Cardiac fibroblast (primary cell): ENCODE measurements at regions not wholly inside any gene's neighbourhood (a gene's known extent, or its start where the extent isn't known, plus 50 kb on each side); places are given as distances from the start of the nearest gene placed in this dataset.

Experiments
- DNase-seq, 2 donors: peaks; one replicate each; pipeline versions ENCODE4 v3.0.0 to v3.0.0-alpha.2; 2010; ENCODE audit warnings: low read depth in 2 of 2
- H3K4me3 ChIP-seq, 2 donors: replicated peaks in 1 of 2; 1 replicate in 1 of 2; 2 replicates in 1 of 2; pipeline ENCODE4 v1.5.1; 2011; ENCODE audit warnings: low read depth in 2 of 2, low read length in 2 of 2, mild to moderate bottlenecking in 2 of 2, moderate library complexity in 1 of 2
- TF ChIP-seq, protein P1 (sequence below): IDR thresholded peaks from one replicate; pipeline ENCODE4 v1.5.1; 2011; ENCODE audit warnings: low read depth, mild to moderate bottlenecking, low read length, inconsistent platforms

DNA sequence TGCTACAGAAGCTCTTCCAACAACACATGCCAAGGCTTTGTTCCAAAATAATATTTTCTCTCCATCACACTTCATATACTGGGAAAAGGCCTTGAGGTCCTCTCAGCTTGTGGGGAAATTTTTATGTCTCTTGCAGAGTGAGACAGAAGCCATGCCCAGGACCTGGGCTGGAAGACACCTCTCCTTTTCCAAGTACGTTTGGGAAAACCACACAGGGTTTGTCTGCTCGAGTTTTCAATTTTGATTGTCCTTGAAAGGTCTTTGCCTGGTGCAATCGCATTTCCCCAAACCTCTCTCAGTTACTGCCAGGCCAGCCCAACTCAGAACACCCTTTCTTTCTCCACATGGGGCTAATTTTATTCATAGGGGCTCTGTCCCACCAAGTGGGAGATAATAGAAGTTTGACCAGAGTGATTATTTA is 272.2 kb downstream of the OSR1 start:
- TF ChIP-seq, protein P1, sequence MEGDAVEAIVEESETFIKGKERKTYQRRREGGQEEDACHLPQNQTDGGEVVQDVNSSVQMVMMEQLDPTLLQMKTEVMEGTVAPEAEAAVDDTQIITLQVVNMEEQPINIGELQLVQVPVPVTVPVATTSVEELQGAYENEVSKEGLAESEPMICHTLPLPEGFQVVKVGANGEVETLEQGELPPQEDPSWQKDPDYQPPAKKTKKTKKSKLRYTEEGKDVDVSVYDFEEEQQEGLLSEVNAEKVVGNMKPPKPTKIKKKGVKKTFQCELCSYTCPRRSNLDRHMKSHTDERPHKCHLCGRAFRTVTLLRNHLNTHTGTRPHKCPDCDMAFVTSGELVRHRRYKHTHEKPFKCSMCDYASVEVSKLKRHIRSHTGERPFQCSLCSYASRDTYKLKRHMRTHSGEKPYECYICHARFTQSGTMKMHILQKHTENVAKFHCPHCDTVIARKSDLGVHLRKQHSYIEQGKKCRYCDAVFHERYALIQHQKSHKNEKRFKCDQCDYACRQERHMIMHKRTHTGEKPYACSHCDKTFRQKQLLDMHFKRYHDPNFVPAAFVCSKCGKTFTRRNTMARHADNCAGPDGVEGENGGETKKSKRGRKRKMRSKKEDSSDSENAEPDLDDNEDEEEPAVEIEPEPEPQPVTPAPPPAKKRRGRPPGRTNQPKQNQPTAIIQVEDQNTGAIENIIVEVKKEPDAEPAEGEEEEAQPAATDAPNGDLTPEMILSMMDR, result no peak
- H3K4me3 ChIP-seq, result no peak overlapping the region
- DNase-seq, result no peak

DNA sequence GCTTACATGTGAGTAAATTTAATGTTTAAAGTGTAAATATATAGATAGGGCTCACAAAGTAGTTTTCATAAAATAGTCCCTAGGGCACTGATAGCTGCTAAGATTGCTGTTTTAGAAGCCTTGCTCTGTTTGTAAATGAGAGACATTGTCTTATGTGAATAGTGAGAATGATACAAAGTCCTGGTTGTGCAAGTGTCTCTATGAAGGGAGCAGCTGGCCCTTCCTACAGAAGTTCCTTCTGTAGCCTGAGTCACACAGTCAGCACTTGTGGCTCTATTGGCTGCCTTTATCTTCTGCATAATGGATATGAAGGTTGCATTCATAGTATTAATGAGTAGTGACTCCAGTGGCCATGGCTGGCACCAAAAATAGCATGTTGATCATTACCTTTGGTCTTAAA is 279.7 kb downstream of the OSR1 start:
- peak in 1 of 2 donors; percentile 17 for DNase-seq
- TF ChIP-seq, protein P1, result no peak
- no peak overlapping the region for H3K4me3 ChIP-seq

DNA sequence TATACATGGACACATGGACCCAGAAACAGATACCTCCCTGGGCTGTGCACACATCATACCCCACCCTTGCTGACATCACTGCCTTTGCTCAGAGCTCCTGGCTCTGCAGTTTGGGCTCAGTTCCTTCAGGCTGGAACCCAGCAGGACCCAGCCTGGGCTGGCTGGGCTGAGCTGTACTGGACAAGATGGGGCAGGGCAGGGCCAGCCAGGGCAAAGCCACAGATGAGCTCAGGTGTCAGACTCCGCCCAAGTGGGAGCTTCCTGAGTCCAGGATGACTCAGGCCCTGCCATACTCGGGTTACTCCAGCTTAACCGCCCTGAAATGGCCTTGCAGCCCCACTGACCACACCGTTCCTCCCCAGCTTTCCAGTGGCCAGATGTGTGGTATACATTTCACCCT is 284.9 kb downstream of the OSR1 start:
- TF ChIP-seq, protein P1, result no peak
- DNase-seq, result peak in 1 of 2 donors; percentile 60
- H3K4me3 ChIP-seq, result no peak overlapping the region

DNA sequence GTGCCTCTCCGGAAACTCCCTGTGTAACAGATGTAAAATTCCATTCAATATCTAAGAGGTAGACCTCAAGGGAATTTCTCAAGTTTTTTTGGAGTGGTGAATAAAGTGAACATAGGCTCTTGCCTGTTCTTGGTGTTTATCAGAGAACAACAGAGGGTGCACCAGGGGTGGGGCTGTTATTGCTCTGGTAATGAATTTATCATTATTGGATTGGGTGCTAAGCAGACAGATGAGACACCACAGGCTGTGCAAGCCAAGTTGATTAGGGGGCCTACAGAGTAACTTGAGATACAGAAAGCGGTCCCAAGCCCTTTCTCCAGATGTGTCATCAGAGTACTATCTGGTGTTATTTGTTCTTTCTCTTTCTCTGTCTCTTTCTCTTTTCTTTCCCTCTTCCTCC is 286.3 kb downstream of the OSR1 start:
- TF ChIP-seq, protein P1, result no peak
- no peak overlapping the region for H3K4me3 ChIP-seq
- no peak for DNase-seq

DNA sequence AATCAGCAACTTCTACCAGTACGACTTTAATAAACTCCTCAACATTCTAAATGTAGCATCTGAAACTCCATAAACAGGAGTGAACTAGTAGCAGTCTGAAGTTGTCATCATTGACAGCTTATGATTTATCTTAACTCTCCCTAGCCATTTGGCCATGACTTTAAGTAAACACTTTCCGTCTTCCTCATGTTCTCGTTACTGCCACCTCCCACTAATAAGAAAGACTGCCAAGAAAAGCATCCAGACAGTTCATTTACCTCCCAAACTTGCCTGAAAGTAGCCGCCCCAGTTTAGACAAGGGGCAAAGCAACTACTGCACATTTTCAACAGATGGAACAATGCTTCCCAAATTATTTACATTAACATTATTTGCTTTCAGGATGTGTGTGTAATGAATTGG is 287.5 kb downstream of the OSR1 start:
- TF ChIP-seq, protein P1, result no peak
- H3K4me3 ChIP-seq, result no peak overlapping the region
- DNase-seq, result peak; percentile 4 to 22

DNA sequence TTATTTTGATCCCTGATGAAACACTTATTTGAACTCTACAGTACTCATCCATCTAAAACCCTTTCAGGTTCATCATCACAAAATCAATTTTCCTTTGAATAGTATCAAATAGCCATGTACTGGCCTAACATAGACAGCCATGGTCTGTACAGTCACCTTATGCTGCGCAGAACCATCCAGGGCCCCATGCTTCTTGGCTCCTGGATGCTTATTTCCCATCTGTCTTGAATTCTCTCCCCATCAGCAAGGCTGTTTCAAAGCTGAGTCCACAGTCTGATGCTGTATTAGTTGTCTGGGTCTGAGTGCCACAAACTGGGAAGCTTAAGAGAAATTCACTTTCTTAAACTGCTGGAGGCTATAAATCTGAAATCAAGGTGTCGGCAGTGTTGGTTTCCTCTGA is 290.2 kb downstream of the OSR1 start:
- no peak overlapping the region for H3K4me3 ChIP-seq
- TF ChIP-seq, protein P1, result no peak
- DNase-seq, result no peak

DNA sequence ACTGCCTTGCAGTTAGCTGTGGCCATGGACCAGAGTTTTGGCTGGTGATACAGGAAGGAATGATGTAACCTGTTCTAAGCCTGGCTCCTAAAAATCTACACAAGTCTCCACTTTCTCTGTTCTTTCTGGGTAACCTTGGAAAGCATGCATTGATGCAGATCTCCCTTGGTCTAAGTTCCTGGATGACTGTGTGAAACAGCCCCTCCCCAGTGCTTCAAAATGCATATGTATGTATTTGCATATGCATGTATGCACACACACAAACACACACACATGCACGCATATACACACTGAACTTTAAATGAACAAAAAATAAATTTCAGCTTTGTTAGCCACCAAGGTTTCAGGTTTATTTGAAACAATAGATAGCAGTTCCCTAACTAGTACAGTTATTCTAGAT is 296.1 kb downstream of the OSR1 start:
- H3K4me3 ChIP-seq, result no peak overlapping the region
- TF ChIP-seq, protein P1, result no peak
- no peak for DNase-seq
